ENCODE measurements at regions not wholly inside any gene's neighbourhood (a gene's known extent, or its start where the extent isn't known, plus 50 kb on each side); places are given as distances from the start of the nearest gene placed in this dataset.
"Not testable (repeated sequence)": the region's sequence is repeated elsewhere in the genome, so short reads cannot be mapped to it uniquely, and the experiment has no call there.

GRCh38 chr1:173383351-173383750, 93.8 kb upstream of the PRDX6 start:
- no peak for DNase-seq (ENCODE audit: low read depth)
- no peak overlapping the region for H3K4me3 ChIP-seq (ENCODE audit: low read depth, low read length)

- DNase-seq (ENCODE audit: low read depth): no peak
- no peak overlapping the region for H3K4me3 ChIP-seq (ENCODE audit: low read depth, low read length)
Observed at GRCh38 chr1:173388352-173388751, 88.8 kb upstream of the PRDX6 start.

- peak; percentile 88 for DNase-seq (ENCODE audit: low read depth)
- H3K4me3 ChIP-seq (ENCODE audit: low read depth, low read length): no peak overlapping the region
Observed at GRCh38 chr1:173392895-173393658, 84.1 kb upstream of the PRDX6 start.

- DNase-seq (ENCODE audit: low read depth): peak; percentile 73
- no peak overlapping the region for H3K4me3 ChIP-seq (ENCODE audit: low read depth, low read length)
Observed at GRCh38 chr1:173393659-173394000, 83.5 kb upstream of the PRDX6 start.

GRCh38 chr1:173394813-173395212, 82.3 kb upstream of the PRDX6 start:
- not testable (repeated sequence) for DNase-seq (ENCODE audit: low read depth); H3K4me3 ChIP-seq (ENCODE audit: low read depth, low read length)

GRCh38 chr1:173395762-173396161, 81.4 kb upstream of the PRDX6 start:
- no peak overlapping the region for H3K4me3 ChIP-seq (ENCODE audit: low read depth, low read length)
- no peak for DNase-seq (ENCODE audit: low read depth)

- DNase-seq (ENCODE audit: low read depth): no peak
- no peak overlapping the region for H3K4me3 ChIP-seq (ENCODE audit: low read depth, low read length)
Observed at GRCh38 chr1:173400387-173400995, 76.6 kb upstream of the PRDX6 start.

GRCh38 chr1:173403996-173404395, 73.1 kb upstream of the PRDX6 start:
- no peak for DNase-seq (ENCODE audit: low read depth)
- H3K4me3 ChIP-seq (ENCODE audit: low read depth, low read length): no peak overlapping the region

GRCh38 chr1:173405281-173405680, 71.9 kb upstream of the PRDX6 start:
- no peak for DNase-seq (ENCODE audit: low read depth)
- H3K4me3 ChIP-seq (ENCODE audit: low read depth, low read length): no peak overlapping the region

GRCh38 chr1:173405834-173406233, 71.3 kb upstream of the PRDX6 start:
- H3K4me3 ChIP-seq (ENCODE audit: low read depth, low read length): no peak overlapping the region
- no peak for DNase-seq (ENCODE audit: low read depth)

- no peak for DNase-seq (ENCODE audit: low read depth)
- no peak overlapping the region for H3K4me3 ChIP-seq (ENCODE audit: low read depth, low read length)
Observed at GRCh38 chr1:173406783-173407230, 70.3 kb upstream of the PRDX6 start.

- H3K4me3 ChIP-seq (ENCODE audit: low read depth, low read length): no peak overlapping the region
- DNase-seq (ENCODE audit: low read depth): no peak
Observed at GRCh38 chr1:173407846-173408245, 69.3 kb upstream of the PRDX6 start.

- H3K4me3 ChIP-seq (ENCODE audit: low read depth, low read length): no peak overlapping the region
- no peak for DNase-seq (ENCODE audit: low read depth)
Observed at GRCh38 chr1:173408886-173409285, 68.2 kb upstream of the PRDX6 start.

GRCh38 chr1:173409613-173410012, 67.5 kb upstream of the PRDX6 start:
- DNase-seq (ENCODE audit: low read depth): peak; percentile 47
- H3K4me3 ChIP-seq (ENCODE audit: low read depth, low read length): no peak overlapping the region

- H3K4me3 ChIP-seq (ENCODE audit: low read depth, low read length): no peak overlapping the region
- no peak for DNase-seq (ENCODE audit: low read depth)
Observed at GRCh38 chr1:173410133-173410793, 66.9 kb upstream of the PRDX6 start.

- no peak for DNase-seq (ENCODE audit: low read depth)
- no peak overlapping the region for H3K4me3 ChIP-seq (ENCODE audit: low read depth, low read length)
Observed at GRCh38 chr1:173410794-173411236, 66.3 kb upstream of the PRDX6 start.

- DNase-seq (ENCODE audit: low read depth): peak; percentile 63
- H3K4me3 ChIP-seq (ENCODE audit: low read depth, low read length): no peak overlapping the region
Observed at GRCh38 chr1:173411835-173412742, 65.0 kb upstream of the PRDX6 start.

- no peak for DNase-seq (ENCODE audit: low read depth)
- no peak overlapping the region for H3K4me3 ChIP-seq (ENCODE audit: low read depth, low read length)
Observed at GRCh38 chr1:173413271-173413707, 63.8 kb upstream of the PRDX6 start.

GRCh38 chr1:173414136-173414535, 63.0 kb upstream of the PRDX6 start:
- no peak overlapping the region for H3K4me3 ChIP-seq (ENCODE audit: low read depth, low read length)
- no peak for DNase-seq (ENCODE audit: low read depth)
